Right renal pelvis (tissue), 4 donors: ENCODE measurements at regions not wholly inside any gene's neighbourhood (a gene's known extent, or its start where the extent isn't known, plus 50 kb on each side); places are given as distances from the start of the nearest gene placed in this dataset.

Source experiments
- DNase-seq, 4 donors: peaks; one replicate each; pipeline ENCODE4 v3.0.0-alpha.2; 2013; ENCODE audit warnings: low read depth in 4 of 4, low spot score in 3 of 4, missing footprints in 1 of 4

- no peak for DNase-seq
These were observed 216.9 kb upstream of the ADGRL2 start for GRCh38 chr1:81583878-81584277.

- DNase-seq = no peak
These were observed 218.2 kb upstream of the ADGRL2 start for GRCh38 chr1:81582467-81582986.

GRCh38 chr1:81578867-81579266, 221.9 kb upstream of the ADGRL2 start:
- no peak for DNase-seq

GRCh38 chr1:81577004-81577697, 223.6 kb upstream of the ADGRL2 start:
- no peak for DNase-seq

- DNase-seq = no peak
These were observed 226.3 kb upstream of the ADGRL2 start for GRCh38 chr1:81574408-81574807.

- DNase-seq = no peak
These were observed 227.3 kb upstream of the ADGRL2 start for GRCh38 chr1:81573458-81573857.

- no peak for DNase-seq
These were observed 228.8 kb upstream of the ADGRL2 start for GRCh38 chr1:81571946-81572345.

- no peak for DNase-seq
These were observed 231.0 kb upstream of the ADGRL2 start for GRCh38 chr1:81569761-81570160.

GRCh38 chr1:81563632-81564031, 237.1 kb upstream of the ADGRL2 start:
- no peak for DNase-seq

GRCh38 chr1:81562934-81563333, 237.8 kb upstream of the ADGRL2 start:
- DNase-seq = no peak

GRCh38 chr1:81560629-81561028, 240.1 kb upstream of the ADGRL2 start:
- DNase-seq = no peak

GRCh38 chr1:81559662-81560350, 240.9 kb upstream of the ADGRL2 start:
- no peak for DNase-seq

- DNase-seq = no peak
These were observed 242.2 kb upstream of the ADGRL2 start for GRCh38 chr1:81558291-81559076.

GRCh38 chr1:81556968-81557367, 243.8 kb upstream of the ADGRL2 start:
- DNase-seq = no peak

GRCh38 chr1:81554534-81554933, 246.2 kb upstream of the ADGRL2 start:
- no peak for DNase-seq

GRCh38 chr1:81554108-81554507, 246.6 kb upstream of the ADGRL2 start:
- DNase-seq = no peak

- no peak for DNase-seq
These were observed 247.2 kb upstream of the ADGRL2 start for GRCh38 chr1:81553503-81553902.

GRCh38 chr1:81551946-81552345, 248.8 kb upstream of the ADGRL2 start:
- DNase-seq = no peak

- no peak for DNase-seq
These were observed 250.0 kb upstream of the ADGRL2 start for GRCh38 chr1:81550753-81551152.

- no peak for DNase-seq
These were observed 251.1 kb upstream of the ADGRL2 start for GRCh38 chr1:81549588-81550127.

GRCh38 chr1:81548918-81549587, 251.7 kb upstream of the ADGRL2 start:
- no peak for DNase-seq
